ENCODE measurements at regions not wholly inside any gene's neighbourhood (a gene's known extent, or its start where the extent isn't known, plus 50 kb on each side); places are given as distances from the start of the nearest gene placed in this dataset.

GRCh38 chr10:10514797-10515196, 502.9 kb upstream of the CELF2 start:
- no peaks in the 10 kb centered on the region for H3K27me3 ChIP-seq (ENCODE audit: control insufficient read depth, low read length)
- no peaks in the 10 kb centered on the region for H3K9me3 ChIP-seq (ENCODE audit: control insufficient read depth, insufficient read depth, low read length)
- no peak overlapping the region for H3K4me3 ChIP-seq (ENCODE audit: low read length)
- no peaks in the 10 kb centered on the region for H3K79me2 ChIP-seq (ENCODE audit: control insufficient read depth, low read length)
- H3K27ac ChIP-seq (ENCODE audit: low read depth, low read length): no peak overlapping the region
- no peaks in the 10 kb centered on the region for H4K20me1 ChIP-seq (ENCODE audit: control insufficient read depth, insufficient read depth, low read depth, low read length)
- no peaks in the 10 kb centered on the region for H3F3A ChIP-seq (ENCODE audit: control insufficient read depth, insufficient read depth)
- H3K36me3 ChIP-seq (ENCODE audit: control insufficient read depth, low read length): no peaks in the 10 kb centered on the region
- H3K9me2 ChIP-seq (replicated peaks; ENCODE audit: control insufficient read depth, low read length): no peaks in the 10 kb centered on the region
- H3K4me1 ChIP-seq (ENCODE audit: control insufficient read depth, low read length): no peaks in the 10 kb centered on the region
- no peak for TF ChIP-seq EZH2phosphoT487 (IDR thresholded peaks at IDR 0.05; ENCODE audit: borderline replicate concordance, low read length)
- no peak overlapping the region for H3K4me2 ChIP-seq (ENCODE audit: low read length)

DNA sequence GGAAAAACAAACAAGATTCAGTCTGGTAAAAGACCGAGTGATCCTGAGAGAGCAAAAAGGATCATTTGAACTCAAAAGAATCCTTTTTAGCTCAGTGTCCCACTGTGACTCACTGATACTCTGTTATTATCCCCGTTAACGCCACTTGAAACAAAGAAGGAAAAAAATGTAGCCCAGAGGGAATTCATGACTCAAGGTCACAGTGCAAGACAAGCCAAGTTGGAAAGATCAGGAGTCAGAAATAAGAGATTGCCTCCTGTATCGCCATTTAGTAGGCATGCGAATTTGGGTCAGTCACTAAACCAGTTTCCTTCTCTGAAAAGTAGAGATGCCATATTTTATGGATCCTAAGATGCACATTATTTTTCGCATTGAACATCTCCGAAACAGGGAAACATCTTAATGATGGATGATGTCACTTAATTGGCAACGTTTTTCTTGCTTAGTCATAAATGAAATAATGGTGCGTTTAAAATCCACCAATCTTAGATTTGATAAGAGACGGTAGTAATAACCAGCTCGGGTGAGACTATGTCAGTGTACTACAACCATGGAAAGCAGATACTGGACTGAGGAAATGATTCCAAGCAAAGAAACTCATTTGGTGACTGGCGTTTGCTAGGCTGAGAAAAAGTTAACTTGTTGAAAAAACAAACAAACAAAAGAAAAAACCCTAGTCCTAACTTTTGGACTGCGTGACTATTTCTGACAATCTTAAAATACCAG, 502.0 kb upstream of the CELF2 start:
- H3K9me2 ChIP-seq (replicated peaks; ENCODE audit: control insufficient read depth, low read length): no peaks in the 10 kb centered on the region
- no peak for TF ChIP-seq CTCF (IDR thresholded peaks at IDR 0.05; ENCODE audit: low read depth, low read length, poor library complexity, severe bottlenecking)
- TF ChIP-seq EZH2phosphoT487 (IDR thresholded peaks at IDR 0.05; ENCODE audit: borderline replicate concordance, low read length): no peak

DNA sequence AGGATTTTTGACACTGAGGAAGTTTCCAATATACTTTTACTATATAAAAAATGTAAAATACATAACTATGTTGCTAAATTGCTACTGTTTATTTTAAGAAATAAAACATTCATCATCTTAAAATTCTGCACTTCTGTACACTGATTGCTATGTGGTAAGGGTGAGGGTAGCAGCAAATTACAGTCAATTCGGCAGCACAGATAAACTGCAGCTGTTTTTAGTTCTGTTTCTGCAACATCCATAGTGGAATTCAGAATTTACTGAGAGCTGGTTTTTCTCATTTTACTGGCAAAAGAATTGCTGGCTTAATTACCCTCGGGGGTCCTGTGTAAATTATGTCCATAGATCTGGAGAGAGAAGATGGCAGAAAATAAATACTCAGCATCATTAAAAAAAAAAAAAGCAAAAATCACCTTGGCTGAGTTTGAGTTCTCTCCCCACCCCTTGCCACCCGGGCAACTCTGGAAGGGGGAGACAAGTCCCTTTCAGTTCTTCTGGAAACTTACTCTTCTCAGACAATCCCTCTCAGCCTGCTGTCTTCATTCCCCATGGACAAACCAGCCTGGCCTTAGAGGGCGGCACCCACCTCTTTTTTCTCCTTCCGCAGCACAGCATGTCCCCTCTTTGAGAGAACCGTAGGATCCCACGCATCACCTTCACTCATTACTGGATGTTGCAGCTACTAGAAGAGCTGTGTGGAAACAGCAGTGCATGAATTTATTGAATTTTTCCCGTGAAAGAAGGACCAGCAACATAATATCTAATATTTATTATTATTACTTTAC, 501.1 kb upstream of the CELF2 start:
- H3K9me3 ChIP-seq (ENCODE audit: control insufficient read depth, insufficient read depth, low read length): no peaks in the 10 kb centered on the region
- no peaks in the 10 kb centered on the region for H3F3A ChIP-seq (ENCODE audit: control insufficient read depth, insufficient read depth)
- no peaks in the 10 kb centered on the region for H3K9me2 ChIP-seq (replicated peaks; ENCODE audit: control insufficient read depth, low read length)
- H3K27me3 ChIP-seq (ENCODE audit: control insufficient read depth, low read length): no peaks in the 10 kb centered on the region
- H3K4me3 ChIP-seq (ENCODE audit: low read length): no peak overlapping the region
- TF ChIP-seq CTCF (IDR thresholded peaks at IDR 0.05; ENCODE audit: low read depth, low read length, poor library complexity, severe bottlenecking): no peak
- no peak for TF ChIP-seq EZH2phosphoT487 (IDR thresholded peaks at IDR 0.05; ENCODE audit: borderline replicate concordance, low read length)
- H3K79me2 ChIP-seq (ENCODE audit: control insufficient read depth, low read length): no peaks in the 10 kb centered on the region
- H3K4me2 ChIP-seq (ENCODE audit: low read length): no peak overlapping the region
- H3K27ac ChIP-seq (ENCODE audit: low read depth, low read length): no peak overlapping the region
- H4K20me1 ChIP-seq (ENCODE audit: control insufficient read depth, insufficient read depth, low read depth, low read length): no peaks in the 10 kb centered on the region
- H3K4me1 ChIP-seq (ENCODE audit: control insufficient read depth, low read length): no peaks in the 10 kb centered on the region
- H3K36me3 ChIP-seq (ENCODE audit: control insufficient read depth, low read length): no peaks in the 10 kb centered on the region

More for the DNA sequence above, 502.0 kb upstream of the CELF2 start:
- Histone ChIP-seq H4K20me1 (ENCODE audit: control insufficient read depth, insufficient read depth, low read depth, low read length) (no peaks in the 10 kb centered on the region), H3K9me3 (ENCODE audit: control insufficient read depth, insufficient read depth, low read length) (no peaks in the 10 kb centered on the region), H3K4me1 (ENCODE audit: control insufficient read depth, low read length) (no peaks in the 10 kb centered on the region), H3K36me3 (ENCODE audit: control insufficient read depth, low read length) (no peaks in the 10 kb centered on the region), H3K79me2 (ENCODE audit: control insufficient read depth, low read length) (no peaks in the 10 kb centered on the region), H3K27me3 (ENCODE audit: control insufficient read depth, low read length) (no peaks in the 10 kb centered on the region), H3K4me3 (ENCODE audit: low read length) (no peak overlapping the region), H3K27ac (ENCODE audit: low read depth, low read length) (no peak overlapping the region), H3F3A (ENCODE audit: control insufficient read depth, insufficient read depth) (no peaks in the 10 kb centered on the region), H3K4me2 (ENCODE audit: low read length) (no peak overlapping the region)

DNA sequence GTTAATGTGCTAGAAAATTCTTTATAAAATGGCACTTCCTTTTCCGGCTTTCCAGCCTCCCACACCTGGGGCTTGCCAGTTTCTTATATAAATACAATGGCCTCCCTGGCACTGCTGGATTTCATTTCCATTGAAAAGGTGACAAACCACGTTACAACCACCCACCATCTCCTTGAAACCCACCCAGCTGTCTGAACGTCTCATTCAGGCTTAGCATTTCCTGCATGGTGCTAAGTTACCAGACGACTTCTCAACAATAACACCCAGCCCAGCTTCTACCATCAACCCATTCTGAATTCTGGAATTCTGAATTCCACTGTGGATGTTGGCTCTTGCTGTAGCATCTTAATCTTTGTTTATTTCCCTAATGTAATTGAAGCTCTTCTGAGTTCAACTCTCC, 499.8 kb upstream of the CELF2 start:
- H3K4me2 ChIP-seq (ENCODE audit: low read length): no peak overlapping the region
- no peaks in the 10 kb centered on the region for H3K4me1 ChIP-seq (ENCODE audit: control insufficient read depth, low read length)
- H4K20me1 ChIP-seq (ENCODE audit: control insufficient read depth, insufficient read depth, low read depth, low read length): no peaks in the 10 kb centered on the region
- H3K27ac ChIP-seq (ENCODE audit: low read depth, low read length): no peak overlapping the region
- H3K79me2 ChIP-seq (ENCODE audit: control insufficient read depth, low read length): no peaks in the 10 kb centered on the region
- TF ChIP-seq CTCF (IDR thresholded peaks at IDR 0.05; ENCODE audit: low read depth, low read length, poor library complexity, severe bottlenecking) (no peak), EZH2phosphoT487 (IDR thresholded peaks at IDR 0.05; ENCODE audit: borderline replicate concordance, low read length) (no peak)
- H3F3A ChIP-seq (ENCODE audit: control insufficient read depth, insufficient read depth): no peaks in the 10 kb centered on the region
- no peaks in the 10 kb centered on the region for H3K9me3 ChIP-seq (ENCODE audit: control insufficient read depth, insufficient read depth, low read length)
- no peaks in the 10 kb centered on the region for H3K9me2 ChIP-seq (replicated peaks; ENCODE audit: control insufficient read depth, low read length)
- no peaks in the 10 kb centered on the region for H3K27me3 ChIP-seq (ENCODE audit: control insufficient read depth, low read length)
- H3K36me3 ChIP-seq (ENCODE audit: control insufficient read depth, low read length): no peaks in the 10 kb centered on the region
- no peak overlapping the region for H3K4me3 ChIP-seq (ENCODE audit: low read length)

Data from DOHH2 (cell line).